ENCODE measurements at regions not wholly inside any gene's neighbourhood (a gene's known extent, or its start where the extent isn't known, plus 50 kb on each side); places are given as distances from the start of the nearest gene placed in this dataset.

DNA sequence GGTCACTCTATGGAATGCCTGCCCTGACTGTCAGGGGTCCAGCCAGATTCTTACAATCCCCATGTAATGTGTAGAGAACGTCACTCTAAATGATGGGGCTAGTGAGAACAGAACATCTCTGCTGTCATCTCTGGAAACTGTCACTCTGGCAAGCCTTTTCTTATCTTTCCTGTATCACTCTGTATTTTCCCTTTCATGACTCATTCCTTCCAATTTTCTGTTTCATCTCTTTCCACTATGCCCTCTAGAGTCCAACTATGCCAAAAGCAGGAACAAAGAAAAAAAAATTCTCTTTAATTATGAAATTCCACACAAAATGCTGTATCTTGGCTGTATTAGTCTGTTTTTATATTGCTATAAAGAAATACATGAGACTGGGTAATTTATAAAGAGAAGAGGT lies 608.8 kb downstream of the ADCYAP1 start:
- TF ChIP-seq GATA2 (IDR thresholded peaks at IDR 0.05; ENCODE audit: low read depth, low read length) (no peak), GATA3 (IDR thresholded peaks at IDR 0.05; ENCODE audit: low read depth, low read length) (no peak)
